ENCODE measurements at regions not wholly inside any gene's neighbourhood (a gene's known extent, or its start where the extent isn't known, plus 50 kb on each side); places are given as distances from the start of the nearest gene placed in this dataset.

- no peaks in the 10 kb centered on the region for H3K9me3 ChIP-seq (ENCODE audit: insufficient read depth, low read length)
- peak overlapping the region; percentile 40 for H3K4me3 ChIP-seq (ENCODE audit: low read length)
- peak overlapping the region; percentile 53 for H3K9ac ChIP-seq (ENCODE audit: low read length)
- H3K4me1 ChIP-seq (ENCODE audit: low read length) = peaks cover 51% of the 10 kb centered on the region
- H3K4me2 ChIP-seq (ENCODE audit: low read length) = peak overlapping the region; percentile 54
- no peaks in the 10 kb centered on the region for H3K79me2 ChIP-seq (ENCODE audit: low read length)
- H2AFZ ChIP-seq (ENCODE audit: low read depth, low read length) = peak overlapping the region; percentile 77
- no peaks in the 10 kb centered on the region for H3K27me3 ChIP-seq (ENCODE audit: low read depth, low read length)
- H4K20me1 ChIP-seq (ENCODE audit: insufficient read depth, low read length) = no peaks in the 10 kb centered on the region
- TF ChIP-seq EZH2phosphoT487 (IDR thresholded peaks at IDR 0.05; ENCODE audit: low read depth) = no peak
- TF ChIP-seq, protein P1, sequence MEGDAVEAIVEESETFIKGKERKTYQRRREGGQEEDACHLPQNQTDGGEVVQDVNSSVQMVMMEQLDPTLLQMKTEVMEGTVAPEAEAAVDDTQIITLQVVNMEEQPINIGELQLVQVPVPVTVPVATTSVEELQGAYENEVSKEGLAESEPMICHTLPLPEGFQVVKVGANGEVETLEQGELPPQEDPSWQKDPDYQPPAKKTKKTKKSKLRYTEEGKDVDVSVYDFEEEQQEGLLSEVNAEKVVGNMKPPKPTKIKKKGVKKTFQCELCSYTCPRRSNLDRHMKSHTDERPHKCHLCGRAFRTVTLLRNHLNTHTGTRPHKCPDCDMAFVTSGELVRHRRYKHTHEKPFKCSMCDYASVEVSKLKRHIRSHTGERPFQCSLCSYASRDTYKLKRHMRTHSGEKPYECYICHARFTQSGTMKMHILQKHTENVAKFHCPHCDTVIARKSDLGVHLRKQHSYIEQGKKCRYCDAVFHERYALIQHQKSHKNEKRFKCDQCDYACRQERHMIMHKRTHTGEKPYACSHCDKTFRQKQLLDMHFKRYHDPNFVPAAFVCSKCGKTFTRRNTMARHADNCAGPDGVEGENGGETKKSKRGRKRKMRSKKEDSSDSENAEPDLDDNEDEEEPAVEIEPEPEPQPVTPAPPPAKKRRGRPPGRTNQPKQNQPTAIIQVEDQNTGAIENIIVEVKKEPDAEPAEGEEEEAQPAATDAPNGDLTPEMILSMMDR (IDR thresholded peaks at IDR 0.05; ENCODE audit: low read depth, low read length) = no peak
- no peaks in the 10 kb centered on the region for H3K36me3 ChIP-seq (replicated peaks; ENCODE audit: low read depth, low read length)
- H3K27ac ChIP-seq (ENCODE audit: low read length) = peak overlapping the region; percentile 78
These were observed 118.3 kb upstream of the BOD1 start for GRCh38 chr5:173734716-173735115.

DNA sequence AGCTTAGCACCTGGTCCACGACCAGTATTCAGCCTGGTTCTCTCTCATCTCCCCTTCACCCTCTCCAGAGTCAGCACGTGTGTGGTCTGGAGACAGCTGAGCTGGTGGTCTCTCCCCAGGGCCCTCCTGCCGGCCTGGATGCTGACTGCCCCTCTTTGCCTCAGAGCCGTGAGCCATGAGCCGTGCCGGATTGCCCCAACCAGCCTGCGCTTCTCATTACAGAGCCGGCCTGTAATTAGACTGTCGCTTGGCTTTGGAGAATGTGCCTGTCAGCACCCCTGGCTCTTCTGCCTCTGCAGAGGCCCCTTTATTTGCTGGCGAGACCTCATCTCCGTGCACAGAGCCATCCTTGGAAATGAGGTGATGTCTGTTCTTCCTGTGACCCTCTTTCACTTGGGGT, 118.7 kb upstream of the BOD1 start:
- Histone ChIP-seq H3K4me2 (ENCODE audit: low read length) (peak overlapping the region; percentile 54), H3K4me3 (ENCODE audit: low read length) (peak overlapping the region; percentile 40; the same call in 1 of the 2 replicates)

DNA sequence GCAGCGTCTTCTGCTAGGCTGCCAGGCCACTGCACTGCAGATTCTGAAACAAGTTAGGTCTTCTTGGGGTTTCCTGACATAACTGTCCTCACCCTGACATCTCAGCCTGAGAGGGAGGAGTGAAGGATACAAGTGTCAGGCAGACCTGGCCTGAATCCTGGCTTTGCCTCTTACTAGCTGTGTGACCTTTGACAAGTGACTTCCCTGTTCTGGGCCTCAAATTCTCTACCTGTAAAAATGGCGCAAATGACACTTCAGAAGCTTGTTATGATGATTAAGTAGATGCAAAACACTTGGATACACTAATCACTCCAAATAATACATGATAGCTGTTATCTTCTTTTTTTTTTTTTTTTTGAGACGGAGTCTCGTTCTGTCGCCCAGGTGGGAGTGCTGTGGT, 119.2 kb upstream of the BOD1 start:
- no peaks in the 10 kb centered on the region for H3K9me3 ChIP-seq (ENCODE audit: insufficient read depth, low read length)
- no peaks in the 10 kb centered on the region for H3K27me3 ChIP-seq (ENCODE audit: low read depth, low read length)
- no peaks in the 10 kb centered on the region for H3K79me2 ChIP-seq (ENCODE audit: low read length)
- H3K4me2 ChIP-seq (ENCODE audit: low read length) = peak overlapping the region; percentile 54; the same call in 1 of the 2 replicates
- no peak for TF ChIP-seq EZH2phosphoT487 (IDR thresholded peaks at IDR 0.05; ENCODE audit: low read depth)
- TF ChIP-seq, protein P1 (IDR thresholded peaks at IDR 0.05; ENCODE audit: low read depth, low read length) = no peak
- no peak overlapping the region for H3K4me3 ChIP-seq (ENCODE audit: low read length)
- peaks cover 51% of the 10 kb centered on the region for H3K4me1 ChIP-seq (ENCODE audit: low read length)
- peak overlapping the region; percentile 78 for H3K27ac ChIP-seq (ENCODE audit: low read length)
- no peak overlapping the region for H2AFZ ChIP-seq (ENCODE audit: low read depth, low read length)
- H3K36me3 ChIP-seq (replicated peaks; ENCODE audit: low read depth, low read length) = no peaks in the 10 kb centered on the region
- H3K9ac ChIP-seq (ENCODE audit: low read length) = peak overlapping the region; percentile 53; the same call in 1 of the 2 replicates
- H4K20me1 ChIP-seq (ENCODE audit: insufficient read depth, low read length) = no peaks in the 10 kb centered on the region

More for the DNA sequence above, 118.7 kb upstream of the BOD1 start:
- Histone ChIP-seq H3K4me1 (ENCODE audit: low read length) (peaks cover 51% of the 10 kb centered on the region), H3K79me2 (ENCODE audit: low read length) (no peaks in the 10 kb centered on the region), H2AFZ (ENCODE audit: low read depth, low read length) (peak overlapping the region; percentile 77), H4K20me1 (ENCODE audit: insufficient read depth, low read length) (no peaks in the 10 kb centered on the region), H3K27me3 (ENCODE audit: low read depth, low read length) (no peaks in the 10 kb centered on the region), H3K9me3 (ENCODE audit: insufficient read depth, low read length) (no peaks in the 10 kb centered on the region), H3K9ac (ENCODE audit: low read length) (peak overlapping the region; percentile 53; the same call in 1 of the 2 replicates), H3K36me3 (replicated peaks; ENCODE audit: low read depth, low read length) (no peaks in the 10 kb centered on the region), H3K27ac (ENCODE audit: low read length) (peak overlapping the region; percentile 78)
- TF ChIP-seq EZH2phosphoT487 (IDR thresholded peaks at IDR 0.05; ENCODE audit: low read depth) = no peak
- TF ChIP-seq, protein P1 (IDR thresholded peaks at IDR 0.05; ENCODE audit: low read depth, low read length) = no peak

- peak overlapping the region; percentile 15; the same call in 1 of the 2 replicates for H3K9ac ChIP-seq (ENCODE audit: low read length)
These were observed 119.9 kb upstream of the BOD1 start for GRCh38 chr5:173736374-173736773.

More at GRCh38 chr5:173736374-173736773, 119.9 kb upstream of the BOD1 start:
- H3K4me1 ChIP-seq (ENCODE audit: low read length) = peaks cover 51% of the 10 kb centered on the region
- H3K4me2 ChIP-seq (ENCODE audit: low read length) = peak overlapping the region; percentile 45
- H3K27me3 ChIP-seq (ENCODE audit: low read depth, low read length) = no peaks in the 10 kb centered on the region
- H4K20me1 ChIP-seq (ENCODE audit: insufficient read depth, low read length) = no peaks in the 10 kb centered on the region
- no peak overlapping the region for H3K27ac ChIP-seq (ENCODE audit: low read length)
- H3K36me3 ChIP-seq (replicated peaks; ENCODE audit: low read depth, low read length) = no peaks in the 10 kb centered on the region
- no peaks in the 10 kb centered on the region for H3K79me2 ChIP-seq (ENCODE audit: low read length)
- H3K4me3 ChIP-seq (ENCODE audit: low read length) = no peak overlapping the region; the same call in 1 of the 2 replicates
- H3K9me3 ChIP-seq (ENCODE audit: insufficient read depth, low read length) = no peaks in the 10 kb centered on the region
- no peak for TF ChIP-seq EZH2phosphoT487 (IDR thresholded peaks at IDR 0.05; ENCODE audit: low read depth)
- TF ChIP-seq, protein P1 (IDR thresholded peaks at IDR 0.05; ENCODE audit: low read depth, low read length) = no peak
- H2AFZ ChIP-seq (ENCODE audit: low read depth, low read length) = no peak overlapping the region
